ENCODE measurements at regions not wholly inside any gene's neighbourhood (a gene's known extent, or its start where the extent isn't known, plus 50 kb on each side); places are given as distances from the start of the nearest gene placed in this dataset.

DNA sequence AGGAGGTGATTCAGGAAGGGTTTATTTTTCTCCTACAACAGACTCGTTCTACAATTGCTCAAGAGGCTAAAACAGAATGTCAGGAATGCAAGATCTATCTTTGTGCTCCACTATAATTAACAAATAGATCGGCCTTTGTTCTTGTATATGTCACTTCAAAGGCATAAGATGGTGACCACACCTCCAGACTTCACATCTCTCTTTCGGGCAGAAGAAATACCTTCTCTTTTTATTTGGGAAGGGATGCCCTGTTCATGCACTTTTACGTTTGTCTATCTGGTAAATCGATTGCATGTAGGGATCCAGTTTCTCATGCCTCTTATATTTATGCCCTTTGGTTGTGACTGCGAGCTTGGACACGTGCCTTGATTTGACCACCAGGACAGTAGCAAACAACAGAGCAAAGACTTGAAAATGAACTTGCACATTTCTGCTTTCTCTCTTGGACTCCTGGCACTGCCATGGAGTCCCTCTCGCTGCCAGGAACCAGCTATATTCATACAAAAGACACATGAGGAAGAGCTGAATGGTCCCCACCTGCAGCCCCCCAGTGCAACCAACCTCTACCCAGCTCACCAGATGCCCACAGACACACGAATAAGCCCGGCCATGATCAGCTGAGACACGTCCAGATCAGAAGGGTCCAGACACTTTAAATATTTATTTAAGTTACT is 219.8 kb upstream of the STXBP5 start (continued):
- TF ChIP-seq NRL (CRISPR knock-in tag; IDR thresholded peaks at IDR 0.05; ENCODE audit: borderline replicate concordance) (no peak), ETV5 (CRISPR knock-in tag; IDR thresholded peaks at IDR 0.05; ENCODE audit: borderline replicate concordance) (peak; percentile 45; the same call in 1 of the 2 replicates), TMF1 (CRISPR knock-in tag; IDR thresholded peaks at IDR 0.05; ENCODE audit: low read depth) (no peak), CBFB (CRISPR knock-in tag; IDR thresholded peaks at IDR 0.05) (no peak; the same call in 1 of the 2 replicates), ZNF75D (CRISPR knock-in tag; IDR thresholded peaks at IDR 0.05; ENCODE audit: borderline replicate concordance) (no peak), TAF1 (CRISPR knock-in tag; IDR thresholded peaks at IDR 0.05) (0 out of 2 replicates have a peak, but pooled peaks have one; percentile 38), KLF16 (CRISPR knock-in tag; IDR thresholded peaks at IDR 0.05) (peak in 1 of 2 experiments; percentile 44; a peak in 1 of 4 replicates), BRD4 (CRISPR knock-in tag; IDR thresholded peaks at IDR 0.05) (no peak), ZSCAN21 (CRISPR knock-in tag; IDR thresholded peaks at IDR 0.05; ENCODE audit: borderline replicate concordance) (no peak), ZNF367 (CRISPR knock-in tag; IDR thresholded peaks at IDR 0.05; ENCODE audit: borderline replicate concordance) (no peak), ZNF143 (CRISPR knock-in tag; IDR thresholded peaks at IDR 0.05) (no peak), CBX2 (IDR thresholded peaks at IDR 0.05; ENCODE audit: low read depth, low read length) (no peak), CBX2 (CRISPR knock-in tag; IDR thresholded peaks at IDR 0.05; ENCODE audit: low read depth) (no peak)
- TF ChIP-seq, protein P1, sequence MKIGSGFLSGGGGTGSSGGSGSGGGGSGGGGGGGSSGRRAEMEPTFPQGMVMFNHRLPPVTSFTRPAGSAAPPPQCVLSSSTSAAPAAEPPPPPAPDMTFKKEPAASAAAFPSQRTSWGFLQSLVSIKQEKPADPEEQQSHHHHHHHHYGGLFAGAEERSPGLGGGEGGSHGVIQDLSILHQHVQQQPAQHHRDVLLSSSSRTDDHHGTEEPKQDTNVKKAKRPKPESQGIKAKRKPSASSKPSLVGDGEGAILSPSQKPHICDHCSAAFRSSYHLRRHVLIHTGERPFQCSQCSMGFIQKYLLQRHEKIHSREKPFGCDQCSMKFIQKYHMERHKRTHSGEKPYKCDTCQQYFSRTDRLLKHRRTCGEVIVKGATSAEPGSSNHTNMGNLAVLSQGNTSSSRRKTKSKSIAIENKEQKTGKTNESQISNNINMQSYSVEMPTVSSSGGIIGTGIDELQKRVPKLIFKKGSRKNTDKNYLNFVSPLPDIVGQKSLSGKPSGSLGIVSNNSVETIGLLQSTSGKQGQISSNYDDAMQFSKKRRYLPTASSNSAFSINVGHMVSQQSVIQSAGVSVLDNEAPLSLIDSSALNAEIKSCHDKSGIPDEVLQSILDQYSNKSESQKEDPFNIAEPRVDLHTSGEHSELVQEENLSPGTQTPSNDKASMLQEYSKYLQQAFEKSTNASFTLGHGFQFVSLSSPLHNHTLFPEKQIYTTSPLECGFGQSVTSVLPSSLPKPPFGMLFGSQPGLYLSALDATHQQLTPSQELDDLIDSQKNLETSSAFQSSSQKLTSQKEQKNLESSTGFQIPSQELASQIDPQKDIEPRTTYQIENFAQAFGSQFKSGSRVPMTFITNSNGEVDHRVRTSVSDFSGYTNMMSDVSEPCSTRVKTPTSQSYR (CRISPR knock-in tag; IDR thresholded peaks at IDR 0.05; ENCODE audit: borderline replicate concordance), result no peak
- TF ChIP-seq, protein P2, sequence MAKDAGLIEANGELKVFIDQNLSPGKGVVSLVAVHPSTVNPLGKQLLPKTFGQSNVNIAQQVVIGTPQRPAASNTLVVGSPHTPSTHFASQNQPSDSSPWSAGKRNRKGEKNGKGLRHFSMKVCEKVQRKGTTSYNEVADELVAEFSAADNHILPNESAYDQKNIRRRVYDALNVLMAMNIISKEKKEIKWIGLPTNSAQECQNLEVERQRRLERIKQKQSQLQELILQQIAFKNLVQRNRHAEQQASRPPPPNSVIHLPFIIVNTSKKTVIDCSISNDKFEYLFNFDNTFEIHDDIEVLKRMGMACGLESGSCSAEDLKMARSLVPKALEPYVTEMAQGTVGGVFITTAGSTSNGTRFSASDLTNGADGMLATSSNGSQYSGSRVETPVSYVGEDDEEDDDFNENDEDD (CRISPR knock-in tag; IDR thresholded peaks at IDR 0.05; ENCODE audit: borderline replicate concordance), result peak; percentile 42; the same call in 1 of the 2 replicates
- TF ChIP-seq, protein P3, sequence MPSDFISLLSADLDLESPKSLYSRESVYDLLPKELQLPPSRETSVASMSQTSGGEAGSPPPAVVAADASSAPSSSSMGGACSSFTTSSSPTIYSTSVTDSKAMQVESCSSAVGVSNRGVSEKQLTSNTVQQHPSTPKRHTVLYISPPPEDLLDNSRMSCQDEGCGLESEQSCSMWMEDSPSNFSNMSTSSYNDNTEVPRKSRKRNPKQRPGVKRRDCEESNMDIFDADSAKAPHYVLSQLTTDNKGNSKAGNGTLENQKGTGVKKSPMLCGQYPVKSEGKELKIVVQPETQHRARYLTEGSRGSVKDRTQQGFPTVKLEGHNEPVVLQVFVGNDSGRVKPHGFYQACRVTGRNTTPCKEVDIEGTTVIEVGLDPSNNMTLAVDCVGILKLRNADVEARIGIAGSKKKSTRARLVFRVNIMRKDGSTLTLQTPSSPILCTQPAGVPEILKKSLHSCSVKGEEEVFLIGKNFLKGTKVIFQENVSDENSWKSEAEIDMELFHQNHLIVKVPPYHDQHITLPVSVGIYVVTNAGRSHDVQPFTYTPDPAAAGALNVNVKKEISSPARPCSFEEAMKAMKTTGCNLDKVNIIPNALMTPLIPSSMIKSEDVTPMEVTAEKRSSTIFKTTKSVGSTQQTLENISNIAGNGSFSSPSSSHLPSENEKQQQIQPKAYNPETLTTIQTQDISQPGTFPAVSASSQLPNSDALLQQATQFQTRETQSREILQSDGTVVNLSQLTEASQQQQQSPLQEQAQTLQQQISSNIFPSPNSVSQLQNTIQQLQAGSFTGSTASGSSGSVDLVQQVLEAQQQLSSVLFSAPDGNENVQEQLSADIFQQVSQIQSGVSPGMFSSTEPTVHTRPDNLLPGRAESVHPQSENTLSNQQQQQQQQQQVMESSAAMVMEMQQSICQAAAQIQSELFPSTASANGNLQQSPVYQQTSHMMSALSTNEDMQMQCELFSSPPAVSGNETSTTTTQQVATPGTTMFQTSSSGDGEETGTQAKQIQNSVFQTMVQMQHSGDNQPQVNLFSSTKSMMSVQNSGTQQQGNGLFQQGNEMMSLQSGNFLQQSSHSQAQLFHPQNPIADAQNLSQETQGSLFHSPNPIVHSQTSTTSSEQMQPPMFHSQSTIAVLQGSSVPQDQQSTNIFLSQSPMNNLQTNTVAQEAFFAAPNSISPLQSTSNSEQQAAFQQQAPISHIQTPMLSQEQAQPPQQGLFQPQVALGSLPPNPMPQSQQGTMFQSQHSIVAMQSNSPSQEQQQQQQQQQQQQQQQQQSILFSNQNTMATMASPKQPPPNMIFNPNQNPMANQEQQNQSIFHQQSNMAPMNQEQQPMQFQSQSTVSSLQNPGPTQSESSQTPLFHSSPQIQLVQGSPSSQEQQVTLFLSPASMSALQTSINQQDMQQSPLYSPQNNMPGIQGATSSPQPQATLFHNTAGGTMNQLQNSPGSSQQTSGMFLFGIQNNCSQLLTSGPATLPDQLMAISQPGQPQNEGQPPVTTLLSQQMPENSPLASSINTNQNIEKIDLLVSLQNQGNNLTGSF (CRISPR knock-in tag; IDR thresholded peaks at IDR 0.05), result no peak
- TF ChIP-seq, protein P4, sequence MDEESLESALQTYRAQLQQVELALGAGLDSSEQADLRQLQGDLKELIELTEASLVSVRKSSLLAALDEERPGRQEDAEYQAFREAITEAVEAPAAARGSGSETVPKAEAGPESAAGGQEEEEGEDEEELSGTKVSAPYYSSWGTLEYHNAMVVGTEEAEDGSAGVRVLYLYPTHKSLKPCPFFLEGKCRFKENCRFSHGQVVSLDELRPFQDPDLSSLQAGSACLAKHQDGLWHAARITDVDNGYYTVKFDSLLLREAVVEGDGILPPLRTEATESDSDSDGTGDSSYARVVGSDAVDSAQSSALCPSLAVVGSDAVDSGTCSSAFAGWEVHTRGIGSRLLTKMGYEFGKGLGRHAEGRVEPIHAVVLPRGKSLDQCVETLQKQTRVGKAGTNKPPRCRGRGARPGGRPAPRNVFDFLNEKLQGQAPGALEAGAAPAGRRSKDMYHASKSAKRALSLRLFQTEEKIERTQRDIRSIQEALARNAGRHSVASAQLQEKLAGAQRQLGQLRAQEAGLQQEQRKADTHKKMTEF (CRISPR knock-in tag; IDR thresholded peaks at IDR 0.05), result peak; percentile 37; the same call in 1 of the 2 replicates
